Right lobe of liver (tissue), 6 donors: ENCODE measurements at regions not wholly inside any gene's neighbourhood (a gene's known extent, or its start where the extent isn't known, plus 50 kb on each side); places are given as distances from the start of the nearest gene placed in this dataset.

Experiments
- ATAC-seq, 4 donors: fragments of 200-7000 bp; cut with Tn5 transposase; one replicate each; pipeline ENCODE4 v1.9.1; 2020; ENCODE audit warnings: mild to moderate bottlenecking in 4 of 4, moderate library complexity in 4 of 4
- DNase-seq, 3 donors: peaks; one replicate each; pipeline ENCODE4 v3.0.0-alpha.2; 2020
- H3K27ac ChIP-seq, 3 donors: fragments of 200-600 bp; one replicate each; pipeline ENCODE4 v1.8.0; 2022
- H3K27me3 ChIP-seq, 2 donors: fragments of 200-600 bp; one replicate each; pipeline ENCODE4 v1.8.0; 2022
- H3K36me3 ChIP-seq, 4 donors: fragments of 200-600 bp; sonication (generic) in 1 of 4; one replicate each; pipeline versions ENCODE4 v1.5.1 to v1.8.0; 2017 to 2022; ENCODE audit warnings: control low read depth in 1 of 4
- H3K4me1 ChIP-seq, 4 donors: fragments of 200-600 bp; sonication (generic) in 1 of 4; one replicate each; pipeline versions ENCODE4 v1.5.1 to v1.8.0; 2017 to 2022; ENCODE audit warnings: control low read depth in 1 of 4
- H3K4me3 ChIP-seq, 3 donors: fragments of 200-600 bp; one replicate each; pipeline ENCODE4 v1.8.0; 2022
- H3K9me3 ChIP-seq, 4 donors: fragments of 200-600 bp; sonication (generic) in 1 of 4; one replicate each; pipeline versions ENCODE4 v1.5.1 to v1.8.0; 2017 to 2022; ENCODE audit warnings: control low read depth in 1 of 4
- CTCF ChIP-seq, 4 donors: fragments of 200-600 bp in 3 of 4; fragments of 450-650 bp in 1 of 4; IDR thresholded peaks; one replicate each; pipeline versions ENCODE4 v1.5.1 to v1.8.0; 2016 to 2022; ENCODE audit warnings: antibody characterized with exemption in 4 of 4, mild to moderate bottlenecking in 2 of 4
- POLR2A ChIP-seq: fragments of 450-650 bp; IDR thresholded peaks from one replicate; pipeline ENCODE4 v1.6.1; 2017; ENCODE audit warnings: antibody characterized with exemption, mild to moderate bottlenecking
- WGBS: methylation state at CpG from one replicate; pipeline ENCODE4 v1.1.6; 2018; ENCODE audit warnings: low coverage, low lambda C conversion rate; ENCODE audit not compliant: insufficient coverage; ENCODE audit errors: missing lambda C conversion rate; 5-methylcytosine and 5-hydroxymethylcytosine counted together
- intact Hi-C, 2 donors: fragments of 100-400 bp; cut with DNase I; formaldehyde crosslinking; loops; one replicate each; pipeline versions ENCODE4 v1.11.2 to v1.14.1; 2022
- donor health status: DM: no; HTN: yes; CAD: no.
- donor health status: DM: no; HTN: no; CAD: no.
- donor health status: DM: no; HTN: no; CAD: no.
- donor health status: DM: no; HTN: yes; CAD: no.
- donor health status: DM: no; HTN: yes; CAD: no.

GRCh38 chr5:98415663-98416062 is 357.8 kb upstream of the RGMB start:
- no peaks in the 10 kb centered on the region for H3K27me3 ChIP-seq
- H3K9me3 ChIP-seq, result no peaks in the 10 kb centered on the region
- no peaks in the 10 kb centered on the region for H3K4me1 ChIP-seq
- no peak overlapping the region for H3K4me3 ChIP-seq
- no peak overlapping the region for H3K27ac ChIP-seq
- H3K36me3 ChIP-seq, result no peaks in the 10 kb centered on the region
- TF ChIP-seq CTCF (IDR thresholded peaks at IDR 0.05) (no peak), POLR2A (no peak)
- DNase-seq, result no peak
- intact Hi-C loops, result no loop called here
- WGBS, result 70% methylated on average over 1 of the region's 1 CpG
- ATAC-seq, result no peak

DNA sequence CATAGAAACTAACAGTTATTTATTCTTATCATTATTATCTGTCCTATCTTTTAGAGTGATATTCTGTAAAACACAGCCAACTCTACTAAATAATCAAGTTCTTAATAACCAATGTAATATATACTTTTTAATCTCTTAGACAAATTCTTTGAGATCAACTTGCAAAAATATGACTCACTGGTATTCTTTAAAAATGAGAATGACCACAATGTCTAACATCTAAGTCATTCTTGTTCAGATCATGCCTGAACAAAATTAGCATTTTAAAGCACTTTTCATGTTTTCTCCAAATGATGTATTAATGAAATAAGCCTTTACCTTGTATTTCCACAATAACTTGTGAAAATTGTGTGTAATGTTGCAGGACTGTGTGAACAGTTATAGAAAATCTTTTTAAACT is 356.9 kb upstream of the RGMB start:
- H3K9me3 ChIP-seq, result no peaks in the 10 kb centered on the region
- H3K36me3 ChIP-seq, result no peaks in the 10 kb centered on the region
- H3K4me1 ChIP-seq, result no peaks in the 10 kb centered on the region
- no peak overlapping the region for H3K27ac ChIP-seq
- intact Hi-C loops, result no loop called here
- no peak for ATAC-seq
- H3K27me3 ChIP-seq, result no peaks in the 10 kb centered on the region
- H3K4me3 ChIP-seq, result no peak overlapping the region
- no peak for DNase-seq
- no peak for TF ChIP-seq POLR2A
- no peak for TF ChIP-seq CTCF (IDR thresholded peaks at IDR 0.05)

GRCh38 chr5:98419825-98420224 is 353.6 kb upstream of the RGMB start:
- intact Hi-C loops, result no loop called here
- no peaks in the 10 kb centered on the region for H3K9me3 ChIP-seq
- ATAC-seq, result no peak

GRCh38 chr5:98424681-98425450 is 348.6 kb upstream of the RGMB start:
- 65% methylated on average over 4 of the region's 4 CpGs for WGBS
- no peak for TF ChIP-seq CTCF (IDR thresholded peaks at IDR 0.05)
- TF ChIP-seq POLR2A, result no peak
- Histone ChIP-seq H3K9me3 (no peaks in the 10 kb centered on the region), H3K4me1 (no peaks in the 10 kb centered on the region), H3K36me3 (no peaks in the 10 kb centered on the region), H3K4me3 (no peak overlapping the region), H3K27me3 (no peaks in the 10 kb centered on the region), H3K27ac (no peak overlapping the region)
- DNase-seq, result no peak
- intact Hi-C loops, result no loop called here
- ATAC-seq, result no peak

More at GRCh38 chr5:98419825-98420224, 353.6 kb upstream of the RGMB start:
- H3K4me3 ChIP-seq, result no peak overlapping the region
- WGBS, result 16% methylated on average over 1 of the region's 1 CpG
- no peaks in the 10 kb centered on the region for H3K27me3 ChIP-seq
- no peak for DNase-seq
- TF ChIP-seq POLR2A (no peak), CTCF (IDR thresholded peaks at IDR 0.05) (no peak)
- no peaks in the 10 kb centered on the region for H3K4me1 ChIP-seq
- H3K36me3 ChIP-seq, result no peaks in the 10 kb centered on the region
- no peak overlapping the region for H3K27ac ChIP-seq

DNA sequence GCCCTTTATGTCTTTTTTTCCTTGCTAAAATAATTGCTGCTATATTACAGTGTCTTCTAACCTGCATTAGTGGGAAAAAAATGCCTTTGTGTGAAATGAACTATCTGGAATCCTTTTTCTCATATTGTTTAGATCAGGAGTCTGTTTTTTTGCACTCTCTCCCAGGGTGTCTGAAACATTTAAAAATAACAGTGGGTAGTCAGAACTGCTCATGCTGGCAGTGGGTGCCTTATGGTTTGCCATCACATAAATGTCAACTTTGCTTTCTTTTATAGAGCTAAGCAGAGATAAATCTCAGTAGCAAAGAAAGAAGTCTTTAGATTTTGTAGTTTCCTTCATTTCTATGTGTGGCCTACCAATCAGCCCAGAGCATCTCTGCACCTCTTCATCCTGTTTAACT is 347.8 kb upstream of the RGMB start:
- no peaks in the 10 kb centered on the region for H3K9me3 ChIP-seq
- no peaks in the 10 kb centered on the region for H3K36me3 ChIP-seq
- no peaks in the 10 kb centered on the region for H3K4me1 ChIP-seq
- H3K27ac ChIP-seq, result no peak overlapping the region
- TF ChIP-seq CTCF (IDR thresholded peaks at IDR 0.05) (no peak), POLR2A (no peak)
- no peak for ATAC-seq
- H3K27me3 ChIP-seq, result no peaks in the 10 kb centered on the region
- intact Hi-C loops, result no loop called here
- H3K4me3 ChIP-seq, result no peak overlapping the region
- no peak for DNase-seq
